WTC11 (cell line): ENCODE measurements at regions not wholly inside any gene's neighbourhood (a gene's known extent, or its start where the extent isn't known, plus 50 kb on each side); places are given as distances from the start of the nearest gene placed in this dataset.
"Not testable (repeated sequence)": the region's sequence is repeated elsewhere in the genome, so short reads cannot be mapped to it uniquely, and the experiment has no call there.

Source experiments
- ATAC-seq: fragments of 200-7000 bp; cut with Tn5 transposase; 2 replicates; pipeline ENCODE4 v1.10.0; 2021; ENCODE audit warnings: mild to moderate bottlenecking, moderate library complexity
- CTCF ChIA-PET: fragments of 300-600 bp; sonication (Branson Sonifier 250); formaldehyde crosslinking; loops from one replicate; lab custom pipeline; 2021; ENCODE audit warnings: antibody characterized with exemption; lab: Charles Lee
- POLR2A ChIA-PET: fragments of 350-600 bp; sonication (Branson Sonifier 250); formaldehyde crosslinking; loops from one replicate; lab custom pipeline; 2021; ENCODE audit warnings: antibody characterized with exemption; lab: Charles Lee
- DNase-seq: peaks from one replicate; pipeline ENCODE4 v3.0.0; 2021; ENCODE audit warnings: low spot score
- H3K27ac Mint-ChIP-seq: 2 replicates; pipeline ENCODE4 v1.8.0; 2021; ENCODE audit warnings: mixed read lengths
- H3K27me3 Mint-ChIP-seq: 2 replicates; pipeline ENCODE4 v1.8.0; 2021; ENCODE audit warnings: low read depth, mild to moderate bottlenecking, moderate library complexity, mixed read lengths
- H3K36me3 Mint-ChIP-seq: 2 replicates; pipeline ENCODE4 v1.8.0; 2021; ENCODE audit warnings: mixed read lengths
- H3K4me1 Mint-ChIP-seq: 2 replicates; pipeline ENCODE4 v1.8.0; 2022; ENCODE audit warnings: mixed read lengths
- H3K4me3 Mint-ChIP-seq: 2 replicates; pipeline ENCODE4 v1.8.0; 2021; ENCODE audit warnings: mild to moderate bottlenecking, moderate library complexity, mixed read lengths
- H3K9me3 Mint-ChIP-seq: 2 replicates; pipeline ENCODE4 v1.8.0; 2021; ENCODE audit warnings: mixed read lengths
- AFF4 ChIP-seq: sonication (generic); formaldehyde crosslinking; IDR thresholded peaks from 2 replicates; pipeline ENCODE4 v1.8.1; 2023; ENCODE audit warnings: mild to moderate bottlenecking, missing genetic modification reagents, borderline replicate concordance
- ESRRA ChIP-seq: sonication (generic); formaldehyde crosslinking; IDR thresholded peaks from 2 replicates; pipeline ENCODE4 v1.8.1; 2022; ENCODE audit warnings: mild to moderate bottlenecking, missing genetic modification reagents, borderline replicate concordance
- IRF1 ChIP-seq: sonication (generic); formaldehyde crosslinking; IDR thresholded peaks from 2 replicates; pipeline ENCODE4 v1.8.0; 2023; ENCODE audit warnings: missing genetic modification reagents
- SMAD3 ChIP-seq: sonication (generic); formaldehyde crosslinking; IDR thresholded peaks from 2 replicates; pipeline ENCODE4 v1.8.0; 2022; ENCODE audit warnings: missing genetic modification reagents, mild to moderate bottlenecking, borderline replicate concordance
- TCF7 ChIP-seq: sonication (generic); formaldehyde crosslinking; IDR thresholded peaks from 2 replicates; pipeline ENCODE4 v1.8.0; 2022; ENCODE audit warnings: mild to moderate bottlenecking, low read depth, missing genetic modification reagents, moderate library complexity
- TEAD1 ChIP-seq: sonication (generic); formaldehyde crosslinking; IDR thresholded peaks from 2 replicates; pipeline ENCODE4 v1.8.0; 2022; ENCODE audit warnings: mild to moderate bottlenecking, missing genetic modification reagents
- TEAD4 ChIP-seq: sonication (generic); formaldehyde crosslinking; IDR thresholded peaks from 2 replicates; pipeline ENCODE4 v1.8.0; 2022; ENCODE audit warnings: mild to moderate bottlenecking, missing genetic modification reagents
- ZNF121 ChIP-seq: sonication (generic); formaldehyde crosslinking; IDR thresholded peaks from 2 replicates; pipeline ENCODE4 v1.8.0; 2023; ENCODE audit warnings: missing genetic modification reagents
- TF ChIP-seq, protein P1 (sequence below): fragments of 250-450 bp; sonication (Bioruptor Pico); IDR thresholded peaks from 2 replicates; pipeline ENCODE4 v1.9.0; 2021; ENCODE audit warnings: mild to moderate bottlenecking

- no peak for TF ChIP-seq IRF1 (CRISPR knock-in tag)
- no peak for TF ChIP-seq ZNF121 (CRISPR knock-in tag)
Observed at GRCh38 chr22:17302616-17303015, 66.6 kb upstream of the CECR2 start (continued).

- H3K4me3 Mint-ChIP-seq: no peak overlapping the region
- ChIA-PET POLR2A (no interaction called here), CTCF (no interaction called here)
- peaks cover 9% of the 10 kb centered on the region for H3K36me3 Mint-ChIP-seq
- H3K27me3 Mint-ChIP-seq: no peaks in the 10 kb centered on the region
- H3K9me3 Mint-ChIP-seq: peaks cover 17% of the 10 kb centered on the region
- ATAC-seq: no peak
- peaks cover 4% of the 10 kb centered on the region; the same call in 1 of the 2 replicates for H3K4me1 Mint-ChIP-seq
- DNase-seq: no peak
- TF ChIP-seq ESRRA (CRISPR knock-in tag) (no peak), AFF4 (CRISPR knock-in tag) (no peak), TCF7 (CRISPR knock-in tag) (no peak), SMAD3 (CRISPR knock-in tag) (no peak), TEAD4 (CRISPR knock-in tag) (no peak)
- TF ChIP-seq, protein P1, sequence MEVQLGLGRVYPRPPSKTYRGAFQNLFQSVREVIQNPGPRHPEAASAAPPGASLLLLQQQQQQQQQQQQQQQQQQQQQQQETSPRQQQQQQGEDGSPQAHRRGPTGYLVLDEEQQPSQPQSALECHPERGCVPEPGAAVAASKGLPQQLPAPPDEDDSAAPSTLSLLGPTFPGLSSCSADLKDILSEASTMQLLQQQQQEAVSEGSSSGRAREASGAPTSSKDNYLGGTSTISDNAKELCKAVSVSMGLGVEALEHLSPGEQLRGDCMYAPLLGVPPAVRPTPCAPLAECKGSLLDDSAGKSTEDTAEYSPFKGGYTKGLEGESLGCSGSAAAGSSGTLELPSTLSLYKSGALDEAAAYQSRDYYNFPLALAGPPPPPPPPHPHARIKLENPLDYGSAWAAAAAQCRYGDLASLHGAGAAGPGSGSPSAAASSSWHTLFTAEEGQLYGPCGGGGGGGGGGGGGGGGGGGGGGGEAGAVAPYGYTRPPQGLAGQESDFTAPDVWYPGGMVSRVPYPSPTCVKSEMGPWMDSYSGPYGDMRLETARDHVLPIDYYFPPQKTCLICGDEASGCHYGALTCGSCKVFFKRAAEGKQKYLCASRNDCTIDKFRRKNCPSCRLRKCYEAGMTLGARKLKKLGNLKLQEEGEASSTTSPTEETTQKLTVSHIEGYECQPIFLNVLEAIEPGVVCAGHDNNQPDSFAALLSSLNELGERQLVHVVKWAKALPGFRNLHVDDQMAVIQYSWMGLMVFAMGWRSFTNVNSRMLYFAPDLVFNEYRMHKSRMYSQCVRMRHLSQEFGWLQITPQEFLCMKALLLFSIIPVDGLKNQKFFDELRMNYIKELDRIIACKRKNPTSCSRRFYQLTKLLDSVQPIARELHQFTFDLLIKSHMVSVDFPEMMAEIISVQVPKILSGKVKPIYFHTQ (CRISPR knock-in tag): no peak
- no peak overlapping the region for H3K27ac Mint-ChIP-seq
Observed at GRCh38 chr22:17300926-17301325, 68.3 kb upstream of the CECR2 start.

- H3K27ac Mint-ChIP-seq, ATAC-seq, H3K4me3 Mint-ChIP-seq, H3K27me3 Mint-ChIP-seq, H3K36me3 Mint-ChIP-seq, H3K4me1 Mint-ChIP-seq, POLR2A ChIA-PET, DNase-seq: not testable (repeated sequence)
- CTCF ChIA-PET: interaction anchor here (1.2 to 1.6 kb wide), 3 partner anchors 8 to 203 kb away, joined by 3 to 5 read pairs (median 4); no protein-coding TSS in a partner anchor
- peaks cover 25% of the 10 kb centered on the region for H3K9me3 Mint-ChIP-seq
Observed at GRCh38 chr22:17298805-17299502, 70.3 kb upstream of the CECR2 start.

GRCh38 chr22:17285656-17286055, 66.4 kb upstream of the ADA2 start:
- Mint-ChIP-seq H3K27me3 (no peaks in the 10 kb centered on the region), H3K4me3 (no peak overlapping the region), H3K36me3 (no peaks in the 10 kb centered on the region), H3K4me1 (peaks cover 16% of the 10 kb centered on the region), H3K27ac (no peak overlapping the region), H3K9me3 (no peaks in the 10 kb centered on the region)
- ChIA-PET CTCF (interaction anchor here (0.7 to 1.6 kb wide), 6 partner anchors 13 to 216 kb away, joined by 3 to 8 read pairs (median 4); no protein-coding TSS in a partner anchor), POLR2A (no interaction called here)
- no peak for TF ChIP-seq TEAD1 (CRISPR knock-in tag)
- no peak for DNase-seq
- no peak for ATAC-seq
